IMR-90 (cell line): ENCODE measurements at regions not wholly inside any gene's neighbourhood (a gene's known extent, or its start where the extent isn't known, plus 50 kb on each side); places are given as distances from the start of the nearest gene placed in this dataset.

Experiments used
- ATAC-seq: fragments of 200-7000 bp; cut with Tn5 transposase; 2 replicates; pipeline ENCODE4 v1.9.1; 2020; ENCODE audit warnings: low read depth, mild to moderate bottlenecking, moderate library complexity
- BruUV-seq: library from RNA; stranded (reverse); fragments of 400-500 nt; replicated peaks from 2 replicates; lab custom pipeline; 2021; lab: Mats Ljungman, UMichigan
- CTCF ChIA-PET: fragments of 300-600 bp; formaldehyde crosslinking; extraction: SDS; loops from one replicate; lab custom pipeline; 2021; ENCODE audit warnings: antibody characterized with exemption; lab: Yijun Ruan, JAX
- POLR2A ChIA-PET: fragments of 300-600 bp; sonication (Branson Sonifier 250); formaldehyde crosslinking; loops from one replicate; lab custom pipeline; 2022; ENCODE audit warnings: antibody characterized with exemption; ENCODE audit not compliant: unreplicated experiment; lab: Charles Lee
- DNase-seq: peaks from one replicate; pipeline ENCODE4 v3.0.0; 2013
- H2AFZ ChIP-seq: replicated peaks from 2 replicates; pipeline ENCODE3; 2013; ENCODE audit warnings: low read length, mild to moderate bottlenecking; ENCODE audit not compliant: poor library complexity
- H2AK5ac ChIP-seq: 2 replicates; pipeline ENCODE4 v1.6.1; 2013; ENCODE audit warnings: low read depth, low read length, inconsistent platforms
- H2AK9ac ChIP-seq: replicated peaks from 2 replicates; pipeline ENCODE3; 2013; ENCODE audit warnings: mild to moderate bottlenecking, low read depth, low read length, moderate library complexity; ENCODE audit not compliant: poor library complexity
- H2BK120ac ChIP-seq: 2 replicates; pipeline ENCODE4 v1.6.1; 2013; ENCODE audit warnings: low read depth, low read length, inconsistent platforms
- H2BK15ac ChIP-seq: 3 replicates; pipeline ENCODE4 v1.6.1; 2013; ENCODE audit warnings: low read depth, low read length, inconsistent platforms
- H2BK20ac ChIP-seq: 2 replicates; pipeline ENCODE4 v1.6.1; 2013; ENCODE audit warnings: low read depth, mild to moderate bottlenecking, inconsistent platforms, low read length, moderate library complexity
- H2BK5ac ChIP-seq: 2 replicates; pipeline ENCODE4 v1.6.1; 2013; ENCODE audit warnings: mild to moderate bottlenecking, low read depth, low read length, inconsistent platforms; ENCODE audit not compliant: poor library complexity, severe bottlenecking
- H3K14ac ChIP-seq: replicated peaks from 2 replicates; pipeline ENCODE4 v1.6.1; 2013; ENCODE audit warnings: low read depth, low read length, inconsistent platforms
- H3K18ac ChIP-seq: 2 replicates; pipeline ENCODE4 v1.6.1; 2013; ENCODE audit warnings: low read depth, low read length, control low read depth
- H3K23ac ChIP-seq: 2 replicates; pipeline ENCODE4 v1.6.1; 2013; ENCODE audit warnings: low read depth, low read length, inconsistent platforms
- H3K27ac ChIP-seq: 2 replicates; pipeline ENCODE4 v1.5.1; 2013; ENCODE audit warnings: mild to moderate bottlenecking, control low read depth, low read length; ENCODE audit not compliant: insufficient read depth
- H3K27me3 ChIP-seq: 2 replicates; pipeline ENCODE4 v1.6.1; 2013; ENCODE audit warnings: low read length; ENCODE audit not compliant: control insufficient read depth, insufficient read depth
- H3K36me3 ChIP-seq: 2 replicates; pipeline ENCODE4 v1.6.1; 2013; ENCODE audit warnings: low read length, mixed read lengths; ENCODE audit not compliant: control insufficient read depth, insufficient read depth
- H3K4ac ChIP-seq: 2 replicates; pipeline ENCODE4 v1.6.1; 2013; ENCODE audit warnings: low read depth, low read length, inconsistent platforms
- H3K4me1 ChIP-seq: 2 replicates; pipeline ENCODE4 v1.6.1; 2013; ENCODE audit warnings: low read length, mixed read lengths; ENCODE audit not compliant: control insufficient read depth, insufficient read depth
- H3K4me2 ChIP-seq: 2 replicates; pipeline ENCODE4 v1.6.1; 2013; ENCODE audit warnings: low read depth, mild to moderate bottlenecking, control low read depth, low read length, moderate library complexity
- H3K4me3 ChIP-seq: 2 replicates; pipeline ENCODE4 v1.5.1; 2013; ENCODE audit warnings: low read depth, mild to moderate bottlenecking, control low read depth, low read length, moderate library complexity; ENCODE audit not compliant: insufficient read depth
- H3K56ac ChIP-seq: 2 replicates; pipeline ENCODE4 v1.6.1; 2013; ENCODE audit warnings: low read length, inconsistent platforms; ENCODE audit not compliant: insufficient read depth; ENCODE audit errors: extremely low read depth
- H3K79me1 ChIP-seq, 2 experiments: 2 replicates each; pipeline ENCODE4 v1.6.1; 2013; ENCODE audit warnings: low read length in 2 of 2, inconsistent platforms in 1 of 2, low read depth in 1 of 2
- H3K9ac ChIP-seq: 2 replicates; pipeline ENCODE4 v1.6.1; 2013; ENCODE audit warnings: low read depth, low read length, control low read depth
- H3K9me1 ChIP-seq: 2 replicates; pipeline ENCODE4 v1.6.1; 2013; ENCODE audit warnings: low read length, inconsistent platforms; ENCODE audit not compliant: insufficient read depth
- H3K9me3 ChIP-seq: 2 replicates; pipeline ENCODE4 v1.6.1; 2013; ENCODE audit warnings: low read length; ENCODE audit not compliant: control insufficient read depth, insufficient read depth
- H4K20me1 ChIP-seq: 2 replicates; pipeline ENCODE4 v1.6.1; 2013; ENCODE audit warnings: low read length, inconsistent platforms; ENCODE audit not compliant: insufficient read depth
- H4K5ac ChIP-seq: 2 replicates; pipeline ENCODE4 v1.6.1; 2013; ENCODE audit warnings: mild to moderate bottlenecking, low read depth, low read length, control low read depth
- H4K8ac ChIP-seq, 2 experiments: 2 replicates each; pipeline ENCODE4 v1.6.1; 2013; ENCODE audit warnings: low read depth in 2 of 2, low read length in 2 of 2, control low read depth in 1 of 2, inconsistent platforms in 1 of 2
- H4K91ac ChIP-seq: 2 replicates; pipeline ENCODE4 v1.6.1; 2013; ENCODE audit warnings: low read depth, low read length, inconsistent platforms; ENCODE audit not compliant: insufficient read depth
- BHLHE40 ChIP-seq: fragments of 150-350 bp; IDR thresholded peaks from 2 replicates; pipeline ENCODE4 v1.6.1; 2016; ENCODE audit warnings: mild to moderate bottlenecking, low read depth, low read length
- CEBPB ChIP-seq: IDR thresholded peaks from 2 replicates; pipeline ENCODE4 v1.6.1; 2012; ENCODE audit warnings: low read depth, low read length, improper control_type of control experiment
- CHD1 ChIP-seq: IDR thresholded peaks from 2 replicates; pipeline ENCODE4 v1.6.1; 2012; ENCODE audit warnings: low read depth, low read length, improper control_type of control experiment
- CTCF ChIP-seq: conservative IDR thresholded peaks from 2 replicates; pipeline ENCODE4 v1.5.1; 2012; ENCODE audit warnings: mild to moderate bottlenecking, low read depth, low read length, improper control_type of control experiment
- ELK1 ChIP-seq: fragments of 150-350 bp; IDR thresholded peaks from 2 replicates; pipeline ENCODE4 v1.6.1; 2016; ENCODE audit warnings: low read depth, mild to moderate bottlenecking, low read length, moderate library complexity, borderline replicate concordance
- FOS ChIP-seq: fragments of 150-350 bp; IDR thresholded peaks from 2 replicates; pipeline ENCODE4 v1.6.1; 2016; ENCODE audit warnings: low read depth, low read length
- MAFK ChIP-seq: IDR thresholded peaks from 2 replicates; pipeline ENCODE4 v1.6.1; 2012; ENCODE audit warnings: low read depth, low read length, improper control_type of control experiment
- MAZ ChIP-seq: IDR thresholded peaks from 2 replicates; pipeline ENCODE4 v1.6.1; 2012; ENCODE audit warnings: low read depth, mild to moderate bottlenecking, low read length, improper control_type of control experiment, moderate library complexity, borderline replicate concordance
- MXI1 ChIP-seq: IDR thresholded peaks from 2 replicates; pipeline ENCODE4 v1.6.1; 2012; ENCODE audit warnings: low read depth, mild to moderate bottlenecking, low read length, moderate library complexity, borderline replicate concordance
- NFE2L2 ChIP-seq: fragments of 150-350 bp; IDR thresholded peaks from 2 replicates; pipeline ENCODE4 v1.6.1; 2016; ENCODE audit warnings: low read depth, mild to moderate bottlenecking, low read length
- POLR2A ChIP-seq: IDR thresholded peaks from 2 replicates; pipeline ENCODE4 v1.6.1; 2012; ENCODE audit warnings: mild to moderate bottlenecking, low read depth, low read length
- RAD21 ChIP-seq: IDR thresholded peaks from 2 replicates; pipeline ENCODE4 v1.6.1; 2012; ENCODE audit warnings: low read length, improper control_type of control experiment
- RCOR1 ChIP-seq: IDR thresholded peaks from 2 replicates; pipeline ENCODE4 v1.6.1; 2012; ENCODE audit warnings: mild to moderate bottlenecking, low read length, improper control_type of control experiment; ENCODE audit not compliant: insufficient replicate concordance
- RFX5 ChIP-seq: IDR thresholded peaks from 2 replicates; pipeline ENCODE4 v1.8.0; 2012; ENCODE audit warnings: low read depth, mild to moderate bottlenecking, low read length, moderate library complexity
- SMC3 ChIP-seq: fragments of 150-350 bp; IDR thresholded peaks from 2 replicates; pipeline ENCODE4 v1.6.1; 2016; ENCODE audit warnings: low read depth, mild to moderate bottlenecking, antibody characterized with exemption, low read length, moderate library complexity
- USF2 ChIP-seq: fragments of 150-350 bp; IDR thresholded peaks from 2 replicates; pipeline ENCODE4 v1.6.1; 2017; ENCODE audit warnings: mild to moderate bottlenecking, antibody characterized with exemption, low read length, low read depth
- WGBS, 2 experiments: methylation state at CpG; one replicate each; pipeline versions ENCODE4 v1.1.5 to v1.1.7; 2013; ENCODE audit warnings: missing lambda C conversion rate in 2 of 2; ENCODE audit not compliant: insufficient read length in 1 of 2; ENCODE audit errors: extremely low coverage in 2 of 2; 5-methylcytosine and 5-hydroxymethylcytosine counted together
- dilution Hi-C: fragments of 300-500 bp; cut with HindIII; formaldehyde crosslinking; loops from one replicate; pipeline ENCODE4 v1.14.3; 2018; ENCODE audit warnings: low sequenced_read_pairs; ENCODE audit not compliant: unreplicated experiment
- in situ Hi-C: fragments of 300-500 bp; cut with MboI; formaldehyde crosslinking; loops from 3 replicates; pipeline ENCODE4 v1.14.3; 2019; ENCODE audit warnings: low sequenced_read_pairs, inconsistent platforms, mixed read lengths
- intact Hi-C: fragments of 100-400 bp; cut with micrococcal nuclease; formaldehyde crosslinking; loops from 2 replicates; pipeline ENCODE4 v1.10.0; 2022

GRCh38 chr11:70721006-70721405 is 322.7 kb downstream of the CTTN start:
- Histone ChIP-seq H4K8ac (no peak overlapping the region), H3K4ac (no peak overlapping the region), H3K14ac (no peak overlapping the region), H3K79me1 (no peaks in the 10 kb centered on the region), H2AK9ac (no peak overlapping the region), H2BK15ac (no peak overlapping the region), H3K9ac (no peak overlapping the region), H3K27ac (no peak overlapping the region), H3K23ac (no peak overlapping the region), H3K4me2 (no peak overlapping the region), H2BK20ac (no peak overlapping the region), H3K9me1 (peaks cover 2% of the 10 kb centered on the region; the same call in 1 of the 2 replicates), H3K56ac (no peak overlapping the region), H3K18ac (no peak overlapping the region), H4K20me1 (no peaks in the 10 kb centered on the region; the same call in 1 of the 2 replicates), H2AK5ac (no peak overlapping the region), H2AFZ (peak overlapping the region; percentile 41), H2BK120ac (no peak overlapping the region), H3K9me3 (no peaks in the 10 kb centered on the region), H3K36me3 (no peaks in the 10 kb centered on the region), H4K91ac (no peak overlapping the region), H3K4me1 (no peaks in the 10 kb centered on the region), H3K4me3 (no peak overlapping the region), H4K5ac (no peak overlapping the region), H3K27me3 (no peaks in the 10 kb centered on the region; the same call in 1 of the 2 replicates), H2BK5ac (no peak overlapping the region)
- ATAC-seq: no peak
- BruUV-seq: no TSS peak
- intact Hi-C loops: no loop called here
- no peak for DNase-seq
- POLR2A ChIA-PET: no interaction called here
- dilution Hi-C loops: no loop called here
- 58% methylated on average over 3 of the region's 12 CpGs; no CpG with 5 or more reads in 1 of the 2 experiments for WGBS, 2 experiments
- TF ChIP-seq POLR2A (no peak), MXI1 (no peak), CEBPB (no peak), CTCF (no peak), RAD21 (no peak), SMC3 (no peak), ELK1 (no peak), BHLHE40 (no peak), MAFK (no peak), FOS (no peak), NFE2L2 (no peak), MAZ (no peak), RCOR1 (no peak), USF2 (no peak), RFX5 (no peak), CHD1 (no peak)
- CTCF ChIA-PET: no interaction called here
- in situ Hi-C loops: no loop called here
